ENCODE measurements at regions not wholly inside any gene's neighbourhood (a gene's known extent, or its start where the extent isn't known, plus 50 kb on each side); places are given as distances from the start of the nearest gene placed in this dataset.

GRCh38 chrX:44040406-44040805, 67.2 kb upstream of the NDP start:
- no peak for TF ChIP-seq POLR2A (IDR thresholded peaks at IDR 0.05)
- no peak for TF ChIP-seq CTCF (IDR thresholded peaks at IDR 0.05 in 4 of 5, conservative IDR thresholded peaks at IDR 0.05 in 1 of 5)
- Histone ChIP-seq H3K36me3 (no peaks in the 10 kb centered on the region), H3K4me1 (no peaks in the 10 kb centered on the region), H3K27ac (no peak overlapping the region), H3K27me3 (no peaks in the 10 kb centered on the region), H3K9me3 (no peaks in the 10 kb centered on the region), H3K4me3 (no peak overlapping the region)
- in situ Hi-C loops (cut with MboI; ENCODE audit: low sequenced_read_pairs in 4 of 4) (no loop called here), intact Hi-C loops (cut with DNase I; ENCODE audit: low total_unique reads) (no loop called here)
- ATAC-seq (no peak), DNase-seq (no peak)

GRCh38 chrX:44039556-44039955, 66.4 kb upstream of the NDP start:
- DNase-seq (no peak), ATAC-seq (no peak)
- intact Hi-C loops (cut with DNase I; ENCODE audit: low total_unique reads): no loop called here

GRCh38 chrX:44036336-44036735, 63.1 kb upstream of the NDP start:
- intact Hi-C loops (cut with DNase I; ENCODE audit: low total_unique reads): no loop called here
- Histone ChIP-seq H3K4me1 (no peaks in the 10 kb centered on the region), H3K27me3 (no peaks in the 10 kb centered on the region), H3K27ac (no peak overlapping the region), H3K36me3 (no peaks in the 10 kb centered on the region), H3K9me3 (no peaks in the 10 kb centered on the region), H3K4me3 (no peak overlapping the region)
- ATAC-seq: no peak
- in situ Hi-C loops (cut with MboI; ENCODE audit: low sequenced_read_pairs in 4 of 4): no loop called here
- TF ChIP-seq POLR2A (IDR thresholded peaks at IDR 0.05): no peak
- TF ChIP-seq CTCF (IDR thresholded peaks at IDR 0.05 in 4 of 5, conservative IDR thresholded peaks at IDR 0.05 in 1 of 5): no peak
- no peak for DNase-seq

More at GRCh38 chrX:44039556-44039955, 66.4 kb upstream of the NDP start:
- Histone ChIP-seq H3K27ac (no peak overlapping the region), H3K9me3 (no peaks in the 10 kb centered on the region), H3K36me3 (no peaks in the 10 kb centered on the region), H3K4me1 (no peaks in the 10 kb centered on the region), H3K27me3 (no peaks in the 10 kb centered on the region), H3K4me3 (no peak overlapping the region)
- TF ChIP-seq POLR2A (IDR thresholded peaks at IDR 0.05) (no peak), CTCF (IDR thresholded peaks at IDR 0.05 in 4 of 5, conservative IDR thresholded peaks at IDR 0.05 in 1 of 5) (no peak)
- in situ Hi-C loops (cut with MboI; ENCODE audit: low sequenced_read_pairs in 4 of 4): no loop called here

GRCh38 chrX:44035571-44035970, 62.4 kb upstream of the NDP start:
- Histone ChIP-seq H3K4me3 (no peak overlapping the region), H3K4me1 (no peaks in the 10 kb centered on the region), H3K36me3 (no peaks in the 10 kb centered on the region), H3K27me3 (no peaks in the 10 kb centered on the region), H3K9me3 (no peaks in the 10 kb centered on the region), H3K27ac (no peak overlapping the region)
- DNase-seq (no peak), ATAC-seq (no peak)
- in situ Hi-C loops (cut with MboI; ENCODE audit: low sequenced_read_pairs in 4 of 4) (no loop called here), intact Hi-C loops (cut with DNase I; ENCODE audit: low total_unique reads) (no loop called here)
- TF ChIP-seq POLR2A (IDR thresholded peaks at IDR 0.05): no peak

GRCh38 chrX:44032479-44032878, 59.3 kb upstream of the NDP start:
- DNase-seq (no peak), ATAC-seq (no peak)
- Histone ChIP-seq H3K36me3 (no peaks in the 10 kb centered on the region), H3K4me3 (no peak overlapping the region), H3K9me3 (no peaks in the 10 kb centered on the region), H3K4me1 (no peaks in the 10 kb centered on the region), H3K27ac (no peak overlapping the region), H3K27me3 (no peaks in the 10 kb centered on the region)
- intact Hi-C loops (cut with DNase I; ENCODE audit: low total_unique reads): no loop called here
- in situ Hi-C loops (cut with MboI; ENCODE audit: low sequenced_read_pairs in 4 of 4): no loop called here
- TF ChIP-seq CTCF (IDR thresholded peaks at IDR 0.05 in 4 of 5, conservative IDR thresholded peaks at IDR 0.05 in 1 of 5) (no peak), POLR2A (IDR thresholded peaks at IDR 0.05) (no peak)
